ENCODE measurements at regions not wholly inside any gene's neighbourhood (a gene's known extent, or its start where the extent isn't known, plus 50 kb on each side); places are given as distances from the start of the nearest gene placed in this dataset.

- H3K4me3 Mint-ChIP-seq, result no peak overlapping the region
- ChIA-PET POLR2A (no interaction called here), CTCF (no interaction called here)
- no peak for TF ChIP-seq CTCF (IDR thresholded peaks at IDR 0.05)
- H3K9me3 Mint-ChIP-seq, result no peaks in the 10 kb centered on the region
- H3K27me3 Mint-ChIP-seq, result no peaks in the 10 kb centered on the region
- H3K36me3 Mint-ChIP-seq (ENCODE audit: low read depth), result no peaks in the 10 kb centered on the region
- intact Hi-C loops (cut with micrococcal nuclease), result no loop called here
- no peak for DNase-seq
- H3K4me1 Mint-ChIP-seq, result no peaks in the 10 kb centered on the region
- no peak overlapping the region for H3K27ac Mint-ChIP-seq
- ATAC-seq (ENCODE audit: low read depth), result no peak
These were observed 215.5 kb downstream of the SPATA18 start for GRCh38 chr4:52266537-52267137.

GRCh38 chr4:52269761-52270160 is 218.7 kb downstream of the SPATA18 start:
- Mint-ChIP-seq H3K4me3 (no peak overlapping the region), H3K27ac (no peak overlapping the region)

GRCh38 chr4:52273885-52274284 is 222.8 kb downstream of the SPATA18 start:
- intact Hi-C loops (cut with micrococcal nuclease), result no loop called here
- no peaks in the 10 kb centered on the region for H3K27me3 Mint-ChIP-seq
- H3K4me3 Mint-ChIP-seq, result no peak overlapping the region
- H3K27ac Mint-ChIP-seq, result no peak overlapping the region
- no peak for DNase-seq
- POLR2A ChIA-PET, result no interaction called here
- peaks cover 16% of the 10 kb centered on the region for H3K9me3 Mint-ChIP-seq
- H3K4me1 Mint-ChIP-seq, result no peaks in the 10 kb centered on the region
- no peaks in the 10 kb centered on the region for H3K36me3 Mint-ChIP-seq (ENCODE audit: low read depth)
- no peak for TF ChIP-seq CTCF (IDR thresholded peaks at IDR 0.05)
- no peak for ATAC-seq (ENCODE audit: low read depth)
- CTCF ChIA-PET, result no interaction called here

More at GRCh38 chr4:52269761-52270160, 218.7 kb downstream of the SPATA18 start:
- TF ChIP-seq CTCF (IDR thresholded peaks at IDR 0.05), result no peak
- CTCF ChIA-PET, result no interaction called here
- H3K27me3 Mint-ChIP-seq, result no peaks in the 10 kb centered on the region
- intact Hi-C loops (cut with micrococcal nuclease), result no loop called here
- ATAC-seq (ENCODE audit: low read depth) (no peak), DNase-seq (no peak)
- POLR2A ChIA-PET, result no interaction called here
- peaks cover 5% of the 10 kb centered on the region for H3K9me3 Mint-ChIP-seq
- no peaks in the 10 kb centered on the region for H3K4me1 Mint-ChIP-seq
- H3K36me3 Mint-ChIP-seq (ENCODE audit: low read depth), result no peaks in the 10 kb centered on the region

GRCh38 chr4:52288212-52288855 is 237.2 kb downstream of the SPATA18 start:
- ATAC-seq (ENCODE audit: low read depth) (no peak), DNase-seq (no peak)
- TF ChIP-seq CTCF (IDR thresholded peaks at IDR 0.05), result no peak
- H3K27ac Mint-ChIP-seq, result no peak overlapping the region
- ChIA-PET POLR2A (no interaction called here), CTCF (no interaction called here)
- H3K27me3 Mint-ChIP-seq, result no peaks in the 10 kb centered on the region
- intact Hi-C loops (cut with micrococcal nuclease), result no loop called here
- H3K36me3 Mint-ChIP-seq (ENCODE audit: low read depth), result no peaks in the 10 kb centered on the region
- H3K4me3 Mint-ChIP-seq, result no peak overlapping the region
- no peaks in the 10 kb centered on the region for H3K4me1 Mint-ChIP-seq
- H3K9me3 Mint-ChIP-seq, result no peaks in the 10 kb centered on the region

GRCh38 chr4:52290466-52290865 is 239.4 kb downstream of the SPATA18 start:
- no peak overlapping the region for H3K27ac Mint-ChIP-seq
- H3K4me3 Mint-ChIP-seq, result no peak overlapping the region
- no peaks in the 10 kb centered on the region for H3K36me3 Mint-ChIP-seq (ENCODE audit: low read depth)
- ATAC-seq (ENCODE audit: low read depth), result no peak
- ChIA-PET POLR2A (no interaction called here), CTCF (no interaction called here)
- intact Hi-C loops (cut with micrococcal nuclease), result no loop called here
- H3K27me3 Mint-ChIP-seq, result no peaks in the 10 kb centered on the region
- no peak for TF ChIP-seq CTCF (IDR thresholded peaks at IDR 0.05)
- no peaks in the 10 kb centered on the region for H3K4me1 Mint-ChIP-seq
- no peaks in the 10 kb centered on the region for H3K9me3 Mint-ChIP-seq
- no peak for DNase-seq
